HCT116 (cell line): ENCODE measurements at regions not wholly inside any gene's neighbourhood (a gene's known extent, or its start where the extent isn't known, plus 50 kb on each side); places are given as distances from the start of the nearest gene placed in this dataset.

ENCODE experiments used
- CBX3 ChIP-seq: IDR thresholded peaks from 2 replicates; pipeline ENCODE4 v1.6.1; 2012; ENCODE audit warnings: low read depth
- CEBPB ChIP-seq: IDR thresholded peaks from 2 replicates; pipeline ENCODE4 v1.6.1; 2012; ENCODE audit warnings: low read depth
- CTCF ChIP-seq, 3 experiments: fragments of 200-600 bp in 1 of 3; sonication (generic) in 1 of 3; IDR thresholded peaks in 2 of 3; conservative IDR thresholded peaks in 1 of 3; 2 replicates each; pipeline ENCODE4 v1.5.1; 2012 to 2017; ENCODE audit warnings: low read depth in 2 of 3, low read length in 2 of 3, antibody characterized with exemption in 1 of 3, borderline replicate concordance in 1 of 3, control low read depth in 1 of 3, mild to moderate bottlenecking in 1 of 3, mixed read lengths in 1 of 3, mixed run types in 1 of 3, moderate library complexity in 1 of 3; ENCODE audit not compliant: insufficient read depth in 1 of 3
- EGR1 ChIP-seq: IDR thresholded peaks from 2 replicates; pipeline ENCODE4 v1.6.1; 2012; ENCODE audit warnings: low read depth
- POLR2A ChIP-seq: IDR thresholded peaks from 2 replicates; pipeline ENCODE4 v1.7.0; 2011; ENCODE audit warnings: borderline replicate concordance; ENCODE audit not compliant: insufficient read depth, insufficient read length; ENCODE audit errors: extremely low read depth
- POLR2AphosphoS5 ChIP-seq: IDR thresholded peaks from 2 replicates; pipeline ENCODE4 v1.6.1; 2011; ENCODE audit warnings: mild to moderate bottlenecking, low read depth, low read length, moderate library complexity
- SIN3A ChIP-seq: IDR thresholded peaks from 2 replicates; pipeline ENCODE4 v1.6.1; 2012; ENCODE audit warnings: low read depth
- YY1 ChIP-seq: IDR thresholded peaks from 2 replicates; pipeline ENCODE4 v1.6.1; 2011; ENCODE audit warnings: low read length, low read depth, moderate library complexity, mild to moderate bottlenecking; ENCODE audit not compliant: insufficient replicate concordance; ENCODE audit errors: extremely low read depth
- TF ChIP-seq, protein P1 (sequence below): IDR thresholded peaks from 2 replicates; pipeline ENCODE4 v1.6.1; 2012; ENCODE audit warnings: low read depth
- TF ChIP-seq, protein P2 (sequence below): IDR thresholded peaks from 2 replicates; pipeline ENCODE4 v1.6.1; 2011; ENCODE audit warnings: mild to moderate bottlenecking, low read length, moderate library complexity; ENCODE audit not compliant: insufficient replicate concordance; ENCODE audit errors: extremely low read depth

DNA sequence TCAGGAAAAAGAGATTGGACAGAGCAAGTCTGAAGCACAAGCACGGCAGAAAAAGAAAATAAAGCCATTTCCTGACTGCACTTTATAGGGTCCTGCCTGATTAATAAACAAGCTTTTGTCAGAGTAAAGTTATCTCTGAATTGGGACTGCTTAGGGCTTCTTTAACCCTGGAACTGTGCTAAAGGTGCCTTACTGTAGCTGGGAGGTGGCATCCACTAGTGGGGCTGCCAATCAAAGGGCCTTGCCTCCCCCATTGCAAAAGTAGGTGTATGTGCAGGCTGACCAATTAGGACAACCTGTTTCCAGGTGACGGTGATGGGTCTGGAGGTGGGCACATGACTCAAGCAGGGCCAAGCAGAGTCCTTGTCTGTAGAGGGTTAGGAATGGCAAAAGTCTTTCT is 57.4 kb upstream of the RAPH1 start:
- TF ChIP-seq YY1: no peak
- no peak for TF ChIP-seq POLR2A
- TF ChIP-seq CTCF (IDR thresholded peaks at IDR 0.05 in 2 of 3, conservative IDR thresholded peaks at IDR 0.05 in 1 of 3; ENCODE audit: borderline replicate concordance in 1 of 3, insufficient read depth in 1 of 3, low read depth in 2 of 3, low read length in 2 of 3): no peak
- TF ChIP-seq CEBPB: no peak
- no peak for TF ChIP-seq CBX3
- TF ChIP-seq, protein P1, sequence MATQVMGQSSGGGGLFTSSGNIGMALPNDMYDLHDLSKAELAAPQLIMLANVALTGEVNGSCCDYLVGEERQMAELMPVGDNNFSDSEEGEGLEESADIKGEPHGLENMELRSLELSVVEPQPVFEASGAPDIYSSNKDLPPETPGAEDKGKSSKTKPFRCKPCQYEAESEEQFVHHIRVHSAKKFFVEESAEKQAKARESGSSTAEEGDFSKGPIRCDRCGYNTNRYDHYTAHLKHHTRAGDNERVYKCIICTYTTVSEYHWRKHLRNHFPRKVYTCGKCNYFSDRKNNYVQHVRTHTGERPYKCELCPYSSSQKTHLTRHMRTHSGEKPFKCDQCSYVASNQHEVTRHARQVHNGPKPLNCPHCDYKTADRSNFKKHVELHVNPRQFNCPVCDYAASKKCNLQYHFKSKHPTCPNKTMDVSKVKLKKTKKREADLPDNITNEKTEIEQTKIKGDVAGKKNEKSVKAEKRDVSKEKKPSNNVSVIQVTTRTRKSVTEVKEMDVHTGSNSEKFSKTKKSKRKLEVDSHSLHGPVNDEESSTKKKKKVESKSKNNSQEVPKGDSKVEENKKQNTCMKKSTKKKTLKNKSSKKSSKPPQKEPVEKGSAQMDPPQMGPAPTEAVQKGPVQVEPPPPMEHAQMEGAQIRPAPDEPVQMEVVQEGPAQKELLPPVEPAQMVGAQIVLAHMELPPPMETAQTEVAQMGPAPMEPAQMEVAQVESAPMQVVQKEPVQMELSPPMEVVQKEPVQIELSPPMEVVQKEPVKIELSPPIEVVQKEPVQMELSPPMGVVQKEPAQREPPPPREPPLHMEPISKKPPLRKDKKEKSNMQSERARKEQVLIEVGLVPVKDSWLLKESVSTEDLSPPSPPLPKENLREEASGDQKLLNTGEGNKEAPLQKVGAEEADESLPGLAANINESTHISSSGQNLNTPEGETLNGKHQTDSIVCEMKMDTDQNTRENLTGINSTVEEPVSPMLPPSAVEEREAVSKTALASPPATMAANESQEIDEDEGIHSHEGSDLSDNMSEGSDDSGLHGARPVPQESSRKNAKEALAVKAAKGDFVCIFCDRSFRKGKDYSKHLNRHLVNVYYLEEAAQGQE: no peak
- TF ChIP-seq, protein P2, sequence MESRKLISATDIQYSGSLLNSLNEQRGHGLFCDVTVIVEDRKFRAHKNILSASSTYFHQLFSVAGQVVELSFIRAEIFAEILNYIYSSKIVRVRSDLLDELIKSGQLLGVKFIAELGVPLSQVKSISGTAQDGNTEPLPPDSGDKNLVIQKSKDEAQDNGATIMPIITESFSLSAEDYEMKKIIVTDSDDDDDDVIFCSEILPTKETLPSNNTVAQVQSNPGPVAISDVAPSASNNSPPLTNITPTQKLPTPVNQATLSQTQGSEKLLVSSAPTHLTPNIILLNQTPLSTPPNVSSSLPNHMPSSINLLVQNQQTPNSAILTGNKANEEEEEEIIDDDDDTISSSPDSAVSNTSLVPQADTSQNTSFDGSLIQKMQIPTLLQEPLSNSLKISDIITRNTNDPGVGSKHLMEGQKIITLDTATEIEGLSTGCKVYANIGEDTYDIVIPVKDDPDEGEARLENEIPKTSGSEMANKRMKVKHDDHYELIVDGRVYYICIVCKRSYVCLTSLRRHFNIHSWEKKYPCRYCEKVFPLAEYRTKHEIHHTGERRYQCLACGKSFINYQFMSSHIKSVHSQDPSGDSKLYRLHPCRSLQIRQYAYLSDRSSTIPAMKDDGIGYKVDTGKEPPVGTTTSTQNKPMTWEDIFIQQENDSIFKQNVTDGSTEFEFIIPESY: no peak
- no peak for TF ChIP-seq EGR1
- TF ChIP-seq POLR2AphosphoS5: no peak
- TF ChIP-seq SIN3A: no peak
